HG02759 (cell line): ENCODE measurements at regions not wholly inside any gene's neighbourhood (a gene's known extent, or its start where the extent isn't known, plus 50 kb on each side); places are given as distances from the start of the nearest gene placed in this dataset.

ENCODE experiments used
- ATAC-seq: cut with Tn5 transposase; IDR thresholded peaks from one replicate; pipeline ENCODE4 v1.9.1; 2021; ENCODE audit warnings: mild to moderate bottlenecking, moderate library complexity; ENCODE audit not compliant: unreplicated experiment

DNA sequence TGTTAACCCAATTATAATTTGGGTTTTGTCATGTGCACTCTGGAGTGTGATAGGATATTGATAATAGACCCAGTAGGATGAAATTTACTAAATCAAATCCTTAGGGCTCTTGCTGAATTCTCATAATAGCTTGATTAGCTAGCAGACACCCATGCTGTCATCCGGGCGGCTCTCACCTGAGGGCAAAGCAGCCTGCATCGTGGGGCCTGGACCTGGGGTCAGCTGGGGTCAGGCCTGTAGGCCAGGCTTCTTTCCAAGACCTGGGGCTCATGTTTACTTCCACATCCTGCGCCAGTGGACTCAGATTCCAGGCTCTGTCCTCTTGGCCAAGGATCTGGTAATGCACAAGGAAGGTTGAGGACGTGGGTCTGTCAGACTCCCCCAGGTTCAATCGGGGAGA, 486.3 kb downstream of the NPHP4 start:
- no peak for ATAC-seq

DNA sequence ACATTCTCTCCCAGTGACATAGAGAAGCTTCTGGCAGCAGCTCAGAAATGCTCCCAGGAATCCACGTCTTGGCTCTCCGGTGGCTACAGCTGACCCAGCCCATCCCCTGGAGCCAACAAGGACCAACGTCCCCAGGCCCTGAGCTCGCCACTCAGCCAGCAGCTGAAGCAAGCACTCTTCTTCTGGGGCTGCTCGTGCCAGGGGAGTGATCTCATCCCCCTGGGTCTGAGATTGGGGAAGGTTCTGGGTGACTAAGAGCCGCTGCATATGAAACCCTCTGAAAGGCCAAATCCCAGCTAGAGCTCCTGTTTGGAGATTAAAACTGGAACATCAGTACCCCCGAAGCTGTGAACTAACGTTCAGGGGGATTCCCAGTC, 487.9 kb downstream of the NPHP4 start:
- no peak for ATAC-seq

DNA sequence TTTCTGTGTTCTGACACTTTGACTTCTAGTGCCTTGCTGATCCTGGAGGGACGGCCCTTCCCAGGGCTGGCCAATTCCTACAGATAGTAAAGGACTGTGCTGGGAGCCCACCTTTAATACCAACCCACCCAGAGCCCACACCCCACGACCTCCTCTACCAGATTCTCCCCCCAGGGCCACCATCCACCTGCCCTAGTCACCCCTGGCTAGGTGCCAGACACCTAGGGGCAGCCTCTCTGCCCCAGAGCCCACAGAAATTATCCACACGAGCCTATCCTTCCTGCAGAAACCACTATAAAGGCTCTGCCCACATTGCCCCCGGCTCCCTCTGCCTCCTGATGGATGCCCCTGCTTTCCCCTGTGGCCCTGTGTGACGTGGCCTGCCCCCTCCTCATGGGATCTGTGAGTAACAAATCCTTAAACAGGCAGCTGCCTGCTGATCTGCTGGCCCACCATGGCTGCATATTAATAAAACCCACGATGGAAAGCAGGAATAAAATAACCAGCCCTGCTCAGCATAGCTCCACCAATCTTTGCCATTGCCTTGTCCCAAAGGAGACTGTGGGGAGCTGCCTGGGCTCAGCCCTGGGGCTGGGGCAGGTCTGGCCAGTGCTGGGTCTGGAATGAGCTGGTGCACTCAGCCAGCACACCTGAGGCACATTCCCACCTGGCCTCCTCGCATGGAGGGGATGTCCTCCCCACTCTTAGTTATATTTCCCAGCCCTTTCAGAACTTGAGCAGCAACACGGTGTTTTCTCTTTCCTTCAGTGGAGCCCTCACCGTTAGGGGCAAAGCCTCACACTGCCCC, 488.5 kb downstream of the NPHP4 start:
- ATAC-seq = no peak

DNA sequence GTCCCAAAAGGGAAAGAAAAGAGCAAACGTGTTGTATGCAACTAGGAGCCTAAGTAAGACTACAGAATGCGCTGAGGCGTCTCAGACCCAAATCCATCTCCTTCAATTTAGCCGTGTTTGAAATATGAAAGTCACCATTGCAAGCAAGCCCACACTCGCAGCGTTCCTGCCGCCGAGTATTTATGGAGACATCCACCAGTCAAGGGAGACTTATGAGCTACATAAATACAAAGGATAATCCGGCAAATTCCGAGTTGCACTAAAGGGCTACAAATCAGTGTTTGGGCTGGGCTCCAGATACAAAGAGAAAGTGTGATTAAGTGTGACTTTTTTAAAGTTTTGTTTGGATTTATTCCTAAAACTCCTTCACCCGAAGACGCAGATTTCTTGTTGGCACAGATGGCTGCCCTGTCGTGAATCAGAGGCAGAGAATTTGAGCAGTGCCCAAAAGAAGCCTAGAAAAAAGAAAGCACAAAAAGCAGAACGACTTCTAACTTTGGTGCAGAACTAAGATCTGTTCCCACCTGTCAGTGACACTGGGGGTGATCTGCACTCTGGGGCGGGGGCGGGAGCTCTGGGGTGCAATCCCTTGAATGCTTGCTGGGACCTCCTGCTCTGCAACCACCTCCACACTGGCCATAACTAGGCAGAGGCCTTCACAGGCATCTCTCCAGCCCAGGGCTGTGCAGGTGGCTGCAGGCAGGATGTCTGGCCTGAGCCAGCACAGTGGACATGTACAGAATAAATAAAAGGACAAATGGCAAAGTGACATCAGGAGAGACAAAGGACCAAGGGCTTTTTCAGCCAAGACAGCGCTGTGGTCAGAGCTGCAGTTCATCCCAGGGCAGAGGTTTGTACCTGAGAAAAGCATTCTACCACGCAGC, 489.7 kb downstream of the NPHP4 start:
- no peak for ATAC-seq

DNA sequence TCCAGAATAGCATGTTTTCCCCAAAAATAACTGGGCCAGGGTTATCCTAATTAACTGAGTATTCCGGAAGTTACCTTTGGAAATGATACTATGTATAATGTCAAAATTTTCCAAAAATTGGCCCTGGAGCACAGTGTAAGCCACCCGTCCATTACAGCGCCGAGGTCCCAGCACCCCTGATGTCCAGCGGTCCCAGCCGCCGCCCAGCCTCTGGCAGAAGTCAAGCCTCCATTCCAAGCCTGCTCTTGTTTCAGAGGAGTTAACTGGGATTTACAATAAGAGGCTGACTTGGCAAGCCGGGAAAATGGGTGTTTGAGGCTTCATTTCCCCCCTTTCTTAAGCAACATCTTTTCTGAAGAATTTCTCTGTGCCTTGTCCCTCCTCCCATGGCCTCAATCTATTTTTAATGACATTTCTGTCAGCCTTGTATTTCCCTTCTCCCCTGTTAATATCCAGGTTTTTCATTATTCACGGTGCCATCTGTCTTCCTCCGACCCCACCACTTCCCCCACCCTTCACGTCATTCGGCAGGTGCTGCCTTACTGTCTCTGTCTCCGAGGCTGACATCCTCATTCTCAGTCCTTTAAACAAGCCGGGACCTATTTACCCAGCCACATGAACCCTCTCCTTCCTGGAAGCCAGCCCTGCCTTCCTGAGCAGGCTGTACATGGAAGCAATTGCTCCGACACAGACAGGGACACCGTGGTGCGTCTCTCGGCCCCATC, 490.9 kb downstream of the NPHP4 start:
- no peak for ATAC-seq

DNA sequence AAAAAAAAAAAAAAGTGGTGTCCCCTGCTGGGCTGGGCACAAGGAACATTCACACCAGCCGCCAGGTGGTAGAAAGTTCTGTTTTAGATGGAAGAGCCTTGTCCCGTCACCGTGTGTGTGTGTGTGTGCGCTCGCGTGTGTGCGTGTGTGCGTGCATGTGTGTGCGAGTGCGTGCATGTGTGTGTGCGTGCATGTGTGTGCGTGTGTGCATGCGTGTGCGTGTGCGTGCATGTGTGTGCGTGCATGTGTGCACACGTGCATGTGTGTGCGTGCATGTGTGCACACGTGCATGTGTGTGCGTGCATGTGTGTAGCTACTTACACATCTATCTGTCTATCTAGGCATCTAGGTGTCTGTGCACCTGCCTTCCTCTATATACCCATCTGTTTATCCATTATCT, 491.7 kb downstream of the NPHP4 start:
- ATAC-seq = no peak

DNA sequence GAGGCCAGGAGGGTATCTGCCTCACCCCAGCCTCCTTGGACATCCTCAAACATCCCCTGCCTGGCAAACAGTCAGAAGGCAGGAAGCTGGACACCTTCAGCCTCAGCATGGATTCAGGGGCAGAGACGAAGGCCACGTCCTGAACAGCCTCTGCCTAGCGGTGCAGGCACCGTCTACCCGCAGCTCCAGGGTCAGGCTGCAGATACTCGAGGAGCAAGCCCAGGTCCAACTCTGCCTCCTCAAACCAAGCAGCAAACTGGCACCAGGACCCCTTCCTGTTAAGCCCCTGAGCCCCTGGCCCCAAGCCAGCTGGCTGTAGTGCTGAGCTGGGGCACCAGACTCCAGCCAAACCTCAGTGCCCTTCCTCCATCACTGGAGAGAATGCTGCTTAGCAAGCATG, 494.7 kb downstream of the NPHP4 start:
- ATAC-seq = no peak

DNA sequence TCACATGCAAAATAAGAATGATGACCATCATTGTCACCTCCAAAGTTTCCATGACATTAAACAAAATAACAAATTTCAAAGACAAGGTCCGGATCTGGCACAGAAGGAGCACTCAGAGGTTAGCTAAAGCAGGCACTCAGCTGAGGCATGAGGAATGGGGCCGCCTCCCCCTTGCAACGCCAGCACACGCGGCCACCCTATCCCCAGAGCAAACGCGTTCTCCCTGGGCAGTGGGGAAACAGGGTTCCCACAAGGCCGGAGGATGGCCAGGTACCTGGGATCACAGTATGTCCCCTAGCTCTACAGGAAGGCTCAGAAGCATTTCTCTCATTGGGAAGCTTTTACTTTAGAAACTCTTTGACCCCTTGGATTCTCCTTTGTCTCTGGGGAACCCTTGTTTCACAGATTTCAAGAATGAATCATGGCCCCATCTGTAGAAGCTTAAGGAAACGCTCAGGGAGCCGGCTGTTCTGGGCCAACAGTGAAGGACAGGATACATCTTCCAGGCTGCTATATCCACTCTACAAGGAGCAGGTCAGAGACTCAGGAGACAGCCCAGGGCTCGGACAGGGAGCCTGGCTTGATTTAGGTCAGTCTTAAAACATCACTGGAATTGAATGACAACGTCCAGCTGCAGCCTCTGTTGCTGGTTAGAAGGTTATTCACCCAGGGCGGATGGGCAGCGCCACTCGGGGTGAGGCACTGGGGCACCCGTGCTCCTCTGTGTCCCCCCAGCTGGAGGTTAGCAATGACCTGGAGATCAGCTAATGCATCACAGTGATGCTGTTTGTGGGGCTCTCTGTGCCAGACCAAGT, 496.4 kb downstream of the NPHP4 start:
- ATAC-seq = no peak

DNA sequence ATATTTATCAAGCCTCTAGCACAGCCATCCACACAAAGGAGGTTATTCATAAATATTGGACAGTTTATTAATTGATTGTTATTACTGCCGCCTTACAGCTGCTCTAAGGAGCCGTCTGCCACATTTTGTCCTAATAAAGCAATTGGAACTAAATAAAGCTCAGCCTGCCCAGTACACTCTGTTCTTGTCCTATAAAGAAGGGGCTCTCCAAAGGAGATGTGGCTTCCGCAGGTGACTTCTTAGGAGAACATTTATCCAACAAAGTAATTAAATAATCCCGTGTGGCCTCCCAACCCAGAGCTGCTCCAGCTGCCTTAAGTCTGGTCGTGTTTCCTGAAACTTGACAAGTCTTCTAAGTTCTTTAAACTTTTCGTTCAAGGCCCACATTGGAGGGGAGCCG, 497.7 kb downstream of the NPHP4 start:
- ATAC-seq = no peak

DNA sequence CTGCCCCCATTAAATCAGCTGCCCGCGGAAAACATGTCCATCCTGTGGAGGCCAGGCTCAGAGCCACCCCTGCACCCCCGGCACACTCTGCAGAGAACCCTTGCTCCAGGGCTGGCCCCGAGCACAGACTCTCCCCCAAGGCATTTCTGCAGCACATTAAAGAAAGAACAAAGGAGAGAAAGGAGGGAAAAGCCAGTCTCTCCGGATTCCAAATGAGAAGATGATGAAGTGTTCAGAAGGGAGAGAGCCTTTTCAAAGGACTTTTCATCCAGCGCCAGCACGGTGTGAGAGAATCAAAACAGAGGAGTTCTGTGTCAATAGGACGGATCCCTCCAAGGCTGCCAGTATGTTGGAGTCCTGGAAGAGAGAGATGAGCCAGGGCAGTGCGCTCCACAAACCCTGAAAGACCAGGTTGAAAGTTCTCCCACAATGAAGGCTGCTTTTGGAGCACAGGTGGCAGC, 498.3 kb downstream of the NPHP4 start:
- ATAC-seq = no peak

DNA sequence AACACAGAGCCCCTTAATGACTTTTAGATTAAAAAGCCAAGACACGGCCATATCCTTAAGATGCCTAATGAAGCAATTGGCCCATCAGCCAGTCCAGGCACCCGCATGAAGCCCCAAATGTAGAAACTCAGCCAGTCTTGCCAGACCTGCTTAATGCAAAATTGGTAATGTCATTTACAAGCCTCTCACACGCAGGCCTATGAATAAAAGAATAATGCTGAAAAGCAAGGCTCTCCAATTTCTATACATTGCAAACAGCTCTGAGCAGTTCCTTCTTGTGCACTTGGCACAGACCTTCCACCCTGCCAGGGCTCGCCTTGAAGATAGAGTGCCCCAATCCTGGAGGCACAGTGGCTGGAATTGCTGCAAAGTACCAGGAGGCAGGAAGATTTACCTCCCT, 498.9 kb downstream of the NPHP4 start:
- no peak for ATAC-seq

DNA sequence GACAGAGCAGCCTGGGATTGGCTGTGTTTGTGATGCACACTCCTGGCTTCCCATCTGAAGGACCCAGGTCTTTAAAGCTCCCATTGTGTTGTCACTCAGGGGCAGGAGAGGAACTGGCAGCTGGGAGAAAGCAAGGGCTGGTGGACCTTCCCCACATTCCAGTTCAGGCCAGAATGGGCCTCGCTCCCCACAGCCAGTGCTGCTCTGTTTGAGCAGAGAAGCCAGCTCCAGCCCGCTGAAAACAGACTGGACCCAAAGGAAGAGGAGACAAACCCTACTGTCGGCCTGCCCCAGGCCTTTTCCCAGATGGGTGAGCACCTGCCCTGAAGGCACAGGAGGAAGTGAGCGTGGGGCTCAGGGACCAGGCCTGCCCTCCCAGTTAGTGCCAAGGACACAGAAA, 499.4 kb downstream of the NPHP4 start:
- ATAC-seq = no peak

DNA sequence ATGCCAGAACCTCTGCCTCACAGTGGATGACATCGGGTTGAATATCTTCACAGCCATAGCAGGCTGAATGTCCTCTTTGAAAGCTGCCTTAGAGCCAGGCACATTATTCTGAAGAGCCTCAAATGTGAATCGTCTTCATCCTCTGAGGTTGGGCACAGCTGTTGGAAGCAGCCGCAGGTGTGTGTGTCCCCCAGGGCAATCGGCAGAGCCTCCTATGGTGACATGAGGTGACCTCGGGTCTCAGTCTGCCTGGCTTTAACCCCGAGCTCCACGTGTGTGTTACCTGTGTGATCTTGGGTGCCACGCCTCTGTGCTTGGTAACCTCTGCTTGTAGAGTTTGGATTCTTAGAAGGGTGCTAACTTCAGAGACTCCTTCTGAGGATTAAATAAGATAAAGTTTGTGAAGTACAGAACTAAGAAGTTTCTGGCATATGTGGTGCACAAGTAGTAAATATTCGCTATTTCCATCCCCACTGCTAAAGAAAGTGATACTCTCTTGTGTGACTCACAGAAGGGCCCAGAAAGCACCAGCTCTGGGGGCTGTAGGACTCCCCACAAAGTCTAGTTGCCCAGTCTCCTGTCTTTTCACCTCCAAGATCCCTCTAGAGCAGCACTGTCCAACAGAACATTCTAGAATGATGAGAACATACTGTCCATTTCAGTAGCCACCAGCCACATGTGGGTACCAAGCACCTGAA, 500.9 kb downstream of the NPHP4 start:
- ATAC-seq = no peak

DNA sequence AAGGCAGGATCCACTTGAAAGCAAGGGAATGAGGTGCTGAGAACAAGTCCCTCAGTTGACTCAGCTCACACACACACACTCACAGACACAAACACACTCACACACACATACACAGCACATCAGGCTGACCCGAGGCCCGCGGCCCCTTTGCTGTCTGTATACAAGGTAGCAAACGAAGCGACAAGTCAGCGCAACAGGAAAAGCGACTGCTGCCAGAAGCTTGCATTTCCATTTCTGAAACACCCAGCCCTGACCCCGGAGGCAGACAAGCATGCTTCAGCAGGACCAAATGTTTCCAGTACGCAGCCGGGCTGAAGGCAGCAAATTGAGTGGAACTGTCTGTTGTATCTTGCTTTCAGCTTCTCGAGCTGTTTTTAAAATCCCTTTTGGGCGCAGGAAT, 501.6 kb downstream of the NPHP4 start:
- no peak for ATAC-seq

DNA sequence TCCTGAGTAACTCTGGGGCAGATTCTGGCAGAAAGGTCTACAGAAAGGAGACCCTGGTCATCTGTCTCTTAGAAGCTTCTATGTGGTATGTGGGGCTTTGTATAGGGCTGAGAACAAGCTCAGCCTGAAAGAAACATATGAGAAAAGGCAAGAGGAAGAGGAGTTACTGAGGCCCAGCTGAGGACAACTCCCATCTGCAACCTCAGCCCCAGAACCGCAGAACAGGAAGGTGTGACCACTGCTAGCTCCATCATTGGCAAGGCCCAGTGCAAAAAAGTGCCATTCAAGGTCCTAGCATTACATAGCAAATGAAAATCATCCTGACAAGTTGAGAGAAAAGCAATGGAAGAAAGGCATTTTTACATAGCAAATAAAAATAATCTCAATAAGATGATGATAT, 503.8 kb downstream of the NPHP4 start:
- ATAC-seq = no peak

DNA sequence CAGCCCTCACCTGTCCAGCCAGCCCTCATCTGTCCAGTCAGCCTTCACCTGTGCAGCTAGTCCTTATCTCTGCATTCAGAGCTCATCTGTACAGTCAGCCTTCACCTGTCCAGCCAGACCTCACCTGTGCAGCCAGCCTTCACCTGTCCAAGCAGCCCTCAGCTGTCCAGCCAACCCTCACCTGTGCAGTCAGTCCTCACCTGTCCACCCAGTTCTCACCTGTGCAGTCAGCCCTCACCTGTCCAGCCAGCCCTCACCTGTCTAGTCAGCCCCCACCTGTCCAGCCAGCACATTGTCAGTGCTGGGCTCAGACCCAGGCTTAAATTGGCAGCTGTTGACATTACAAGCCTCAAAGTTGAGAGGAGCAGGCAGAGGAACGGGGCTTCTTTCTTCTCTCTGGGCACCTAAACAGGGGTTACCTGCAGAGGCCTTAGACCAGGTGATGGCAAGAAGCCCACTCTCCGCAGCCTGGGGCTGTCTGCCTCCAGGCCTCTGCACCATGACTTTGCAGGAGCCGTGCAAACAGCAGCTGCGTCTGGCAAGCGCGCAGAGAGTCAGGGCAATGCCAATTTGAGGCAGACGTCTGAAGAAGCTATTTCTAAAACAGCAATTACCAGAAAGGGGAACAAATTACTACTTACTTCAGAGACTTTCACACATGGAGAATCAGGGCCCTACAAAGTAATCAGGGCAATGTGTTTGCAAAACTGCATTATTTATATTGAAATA, 506.1 kb downstream of the NPHP4 start:
- no peak for ATAC-seq

DNA sequence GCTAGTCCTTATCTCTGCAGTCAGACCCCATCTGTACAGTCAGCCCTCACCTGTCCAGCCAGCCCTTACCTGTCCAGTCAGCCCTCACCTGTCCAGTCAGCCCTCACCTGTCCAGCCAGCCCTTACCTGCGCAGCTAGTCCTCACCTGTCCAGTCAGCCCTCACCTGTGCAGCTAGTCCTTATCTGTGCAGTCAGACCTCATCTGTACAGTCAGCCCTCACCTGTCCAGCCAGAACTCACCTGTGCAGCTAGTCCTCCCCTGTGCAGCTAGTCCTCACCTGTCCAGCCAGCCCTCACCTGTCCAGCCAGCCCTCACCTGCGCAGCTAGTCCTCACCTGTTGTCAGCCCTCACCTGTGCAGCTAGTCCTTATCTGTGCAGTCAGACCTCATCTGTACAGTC, 506.8 kb downstream of the NPHP4 start:
- no peak for ATAC-seq

DNA sequence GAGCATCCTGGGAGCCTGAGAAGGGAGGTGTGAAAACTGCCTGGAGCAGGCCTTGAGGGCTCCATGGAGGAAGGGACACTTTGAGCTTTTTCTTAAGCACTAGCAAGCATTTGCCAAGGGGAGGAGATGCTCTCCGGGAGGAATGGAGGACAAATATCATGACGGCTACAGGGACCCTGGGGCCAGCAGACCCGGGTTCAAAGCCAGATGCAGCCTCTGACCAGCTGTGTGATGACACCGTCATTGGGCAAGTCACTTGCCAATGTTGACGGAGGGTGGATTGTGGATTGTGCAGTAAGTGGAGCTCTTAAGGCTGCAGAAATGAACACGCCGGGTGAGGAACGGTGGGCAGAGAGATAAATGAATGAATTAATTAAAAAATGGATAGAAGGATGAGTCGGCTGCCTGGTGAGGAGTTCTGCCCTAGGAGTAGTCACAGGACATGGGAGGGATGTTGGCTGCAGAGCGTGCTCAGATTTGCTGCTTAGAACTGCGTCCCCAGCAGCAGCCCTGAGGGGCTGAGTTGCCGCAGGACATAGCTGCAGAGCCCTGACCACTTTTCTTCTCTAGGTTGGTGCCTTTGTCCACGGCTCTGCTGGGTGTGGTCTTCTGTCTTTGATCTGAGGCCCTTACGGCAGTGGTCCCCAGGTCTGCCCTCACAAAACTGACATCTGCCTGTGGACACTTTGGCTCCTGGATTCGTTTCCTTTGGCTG, 507.6 kb downstream of the NPHP4 start:
- no peak for ATAC-seq

DNA sequence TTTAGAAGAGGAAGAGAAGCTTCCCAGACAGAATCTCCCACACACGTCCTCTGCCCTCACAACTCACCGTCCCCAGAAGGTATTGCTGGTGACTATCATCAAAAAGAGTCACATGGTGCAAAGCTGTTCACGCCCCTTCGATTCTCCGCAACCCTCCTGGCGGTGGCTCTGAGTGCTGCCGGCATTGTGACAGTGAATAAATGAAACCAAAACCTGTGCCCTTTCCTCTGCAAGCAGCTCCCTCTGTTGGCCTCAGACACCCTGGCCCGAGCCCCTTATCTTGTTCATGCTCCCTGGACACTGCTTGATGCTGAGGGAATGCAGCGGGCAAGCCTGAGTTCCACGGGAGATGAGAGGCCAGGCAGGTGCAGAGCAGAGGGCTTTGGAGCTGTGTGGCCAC, 510.3 kb downstream of the NPHP4 start:
- ATAC-seq = no peak
